Prostate gland (tissue), 2 donors: ENCODE measurements at regions not wholly inside any gene's neighbourhood (a gene's known extent, or its start where the extent isn't known, plus 50 kb on each side); places are given as distances from the start of the nearest gene placed in this dataset.
A peak's percentile ranks its signal among the peaks of the same experiment; 100 is the strongest.

ENCODE experiments used
- DNase-seq: peaks from one replicate; pipeline ENCODE4 v3.0.0-alpha.2; 2019; ENCODE audit warnings: low spot score
- H3K27ac ChIP-seq, 2 donors: fragments of 200-600 bp; sonication (generic); 2 replicates each; pipeline ENCODE4 v1.5.1; 2017 to 2019
- H3K27me3 ChIP-seq: fragments of 200-600 bp; sonication (generic); replicated peaks from 2 replicates; pipeline ENCODE4 v1.5.1; 2019; ENCODE audit not compliant: insufficient read depth
- H3K36me3 ChIP-seq, 2 donors: fragments of 200-600 bp; sonication (generic); 1 replicate in 1 of 2; 2 replicates in 1 of 2; pipeline versions ENCODE4 v1.5.1 to v1.8.1; 2017 to 2019
- H3K4me1 ChIP-seq: fragments of 200-600 bp; sonication (generic); replicated peaks from 2 replicates; pipeline ENCODE4 v1.5.1; 2019
- H3K4me3 ChIP-seq, 2 donors: fragments of 200-600 bp; sonication (generic); 2 replicates each; pipeline ENCODE4 v1.5.1; 2017 to 2019
- H3K9me3 ChIP-seq: fragments of 200-600 bp; sonication (generic); 2 replicates; pipeline ENCODE4 v1.5.1; 2017
- POLR2A ChIP-seq: fragments of 450-650 bp; IDR thresholded peaks from one replicate; pipeline ENCODE4 v1.6.1; 2016; ENCODE audit warnings: antibody characterized with exemption, mild to moderate bottlenecking
- POLR2AphosphoS5 ChIP-seq: sonication (generic); formaldehyde crosslinking; IDR thresholded peaks from one replicate; pipeline ENCODE4 v1.6.1; 2017; ENCODE audit warnings: antibody characterized with exemption
- WGBS: methylation state at CpG from one replicate; pipeline ENCODE4 v1.1.5; 2018; 5-methylcytosine and 5-hydroxymethylcytosine counted together
- intact Hi-C: fragments of 100-400 bp; cut with DNase I; formaldehyde crosslinking; loops from one replicate; pipeline ENCODE4 v1.14.2; 2022
- TF ChIP-seq, protein P1 (sequence below), 4 experiments: fragments of 200-600 bp in 2 of 4; fragments of 450-650 bp in 2 of 4; sonication (generic) in 2 of 4; IDR thresholded peaks; 1 replicate in 3 of 4; 2 replicates in 1 of 4; pipeline ENCODE4 v1.5.1; 2016 to 2019; ENCODE audit warnings: antibody characterized with exemption in 4 of 4, mild to moderate bottlenecking in 2 of 4, moderate library complexity in 2 of 4

DNA sequence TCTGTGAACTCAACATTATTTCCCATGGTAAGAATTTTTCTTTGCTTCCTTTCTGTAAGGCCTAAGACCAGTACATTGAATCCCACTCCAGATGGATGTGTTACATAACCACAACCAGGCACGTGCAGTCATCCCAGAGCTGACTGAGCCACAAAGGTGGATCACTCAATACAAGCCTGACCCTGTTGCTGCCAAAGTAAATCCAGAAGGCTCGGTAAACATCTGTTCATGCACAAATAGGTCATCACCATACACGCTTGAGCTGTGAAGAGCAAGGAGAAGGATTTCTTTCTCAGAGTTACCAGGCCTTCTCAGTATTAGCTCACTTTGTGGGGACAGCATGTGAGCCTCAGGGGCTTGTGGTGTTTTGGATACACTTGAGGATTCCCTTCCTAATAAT lies 791.4 kb upstream of the FANCL start:
- 57% methylated on average over 3 of the region's 3 CpGs for WGBS
- intact Hi-C loops, result no loop called here
- Histone ChIP-seq H3K27me3 (no peaks in the 10 kb centered on the region), H3K4me1 (no peaks in the 10 kb centered on the region), H3K27ac (no peak overlapping the region), H3K9me3 (no peaks in the 10 kb centered on the region), H3K36me3 (no peaks in the 10 kb centered on the region), H3K4me3 (no peak overlapping the region)
- TF ChIP-seq POLR2AphosphoS5, result no peak
- no peak for TF ChIP-seq POLR2A
- TF ChIP-seq, protein P1, sequence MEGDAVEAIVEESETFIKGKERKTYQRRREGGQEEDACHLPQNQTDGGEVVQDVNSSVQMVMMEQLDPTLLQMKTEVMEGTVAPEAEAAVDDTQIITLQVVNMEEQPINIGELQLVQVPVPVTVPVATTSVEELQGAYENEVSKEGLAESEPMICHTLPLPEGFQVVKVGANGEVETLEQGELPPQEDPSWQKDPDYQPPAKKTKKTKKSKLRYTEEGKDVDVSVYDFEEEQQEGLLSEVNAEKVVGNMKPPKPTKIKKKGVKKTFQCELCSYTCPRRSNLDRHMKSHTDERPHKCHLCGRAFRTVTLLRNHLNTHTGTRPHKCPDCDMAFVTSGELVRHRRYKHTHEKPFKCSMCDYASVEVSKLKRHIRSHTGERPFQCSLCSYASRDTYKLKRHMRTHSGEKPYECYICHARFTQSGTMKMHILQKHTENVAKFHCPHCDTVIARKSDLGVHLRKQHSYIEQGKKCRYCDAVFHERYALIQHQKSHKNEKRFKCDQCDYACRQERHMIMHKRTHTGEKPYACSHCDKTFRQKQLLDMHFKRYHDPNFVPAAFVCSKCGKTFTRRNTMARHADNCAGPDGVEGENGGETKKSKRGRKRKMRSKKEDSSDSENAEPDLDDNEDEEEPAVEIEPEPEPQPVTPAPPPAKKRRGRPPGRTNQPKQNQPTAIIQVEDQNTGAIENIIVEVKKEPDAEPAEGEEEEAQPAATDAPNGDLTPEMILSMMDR (IDR thresholded peaks at IDR 0.05), result no peak
- no peak for DNase-seq

GRCh38 chr2:59029058-59029457 lies 787.9 kb upstream of the FANCL start:
- 28% methylated on average over 6 of the region's 6 CpGs for WGBS
- TF ChIP-seq, protein P1 (IDR thresholded peaks at IDR 0.05), result no peak
- TF ChIP-seq POLR2AphosphoS5, result peak; percentile 35
- H3K27me3 ChIP-seq, result no peaks in the 10 kb centered on the region
- no peaks in the 10 kb centered on the region for H3K9me3 ChIP-seq
- no peak overlapping the region for H3K4me3 ChIP-seq
- H3K4me1 ChIP-seq, result no peaks in the 10 kb centered on the region
- intact Hi-C loops, result no loop called here
- H3K36me3 ChIP-seq, result no peaks in the 10 kb centered on the region
- peak; percentile 35 for DNase-seq
- no peak overlapping the region for H3K27ac ChIP-seq

DNA sequence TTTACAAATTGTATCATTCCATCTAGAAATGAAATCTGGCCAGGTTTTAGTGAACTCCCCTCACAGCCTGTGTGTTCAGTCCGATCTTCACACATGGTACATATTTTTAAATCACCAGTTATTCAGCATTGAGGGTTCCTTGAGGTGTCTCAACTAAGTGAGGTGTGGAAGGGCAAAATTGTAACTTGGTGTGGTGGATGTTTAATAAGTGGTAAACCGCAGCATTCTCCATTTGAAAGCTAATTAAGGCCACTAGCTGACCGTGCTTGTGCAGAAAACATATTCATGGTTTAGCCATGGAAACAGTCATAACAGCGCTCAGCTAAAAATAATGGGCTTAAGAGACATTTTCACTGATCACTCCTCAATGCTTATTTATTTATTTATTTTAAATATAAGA lies 786.2 kb upstream of the FANCL start:
- Histone ChIP-seq H3K27me3 (no peaks in the 10 kb centered on the region), H3K9me3 (no peaks in the 10 kb centered on the region), H3K27ac (no peak overlapping the region), H3K36me3 (no peaks in the 10 kb centered on the region), H3K4me3 (no peak overlapping the region), H3K4me1 (no peaks in the 10 kb centered on the region)
- WGBS, result 94% methylated on average over 4 of the region's 4 CpGs
- no peak for DNase-seq
- intact Hi-C loops, result no loop called here
- no peak for TF ChIP-seq POLR2AphosphoS5
- TF ChIP-seq, protein P1 (IDR thresholded peaks at IDR 0.05), result no peak
- TF ChIP-seq POLR2A, result no peak

GRCh38 chr2:59025157-59025757 lies 784.1 kb upstream of the FANCL start:
- WGBS, result 75% methylated on average over 5 of the region's 5 CpGs
- TF ChIP-seq POLR2AphosphoS5 (no peak), POLR2A (no peak)
- TF ChIP-seq, protein P1 (IDR thresholded peaks at IDR 0.05), result peak in 3 of 4 experiments; percentile 29 to 39 (median 34)
- DNase-seq, result no peak

GRCh38 chr2:59021786-59022185 lies 780.7 kb upstream of the FANCL start:
- H3K4me3 ChIP-seq, result no peak overlapping the region
- TF ChIP-seq POLR2A (no peak), POLR2AphosphoS5 (no peak)
- TF ChIP-seq, protein P1 (IDR thresholded peaks at IDR 0.05), result no peak

More at GRCh38 chr2:59025157-59025757, 784.1 kb upstream of the FANCL start:
- Histone ChIP-seq H3K27ac (no peak overlapping the region), H3K9me3 (no peaks in the 10 kb centered on the region), H3K4me3 (no peak overlapping the region), H3K36me3 (no peaks in the 10 kb centered on the region), H3K27me3 (no peaks in the 10 kb centered on the region), H3K4me1 (no peaks in the 10 kb centered on the region)
- intact Hi-C loops, result no loop called here

More at GRCh38 chr2:59021786-59022185, 780.7 kb upstream of the FANCL start:
- intact Hi-C loops, result no loop called here
- H3K4me1 ChIP-seq, result no peaks in the 10 kb centered on the region
- DNase-seq, result no peak
- H3K36me3 ChIP-seq, result no peaks in the 10 kb centered on the region
- no peaks in the 10 kb centered on the region for H3K9me3 ChIP-seq
- WGBS, result 100% methylated on average over 1 of the region's 1 CpG
- no peaks in the 10 kb centered on the region for H3K27me3 ChIP-seq
- H3K27ac ChIP-seq, result no peak overlapping the region
